ENCODE measurements at regions not wholly inside any gene's neighbourhood (a gene's known extent, or its start where the extent isn't known, plus 50 kb on each side); places are given as distances from the start of the nearest gene placed in this dataset.

DNA sequence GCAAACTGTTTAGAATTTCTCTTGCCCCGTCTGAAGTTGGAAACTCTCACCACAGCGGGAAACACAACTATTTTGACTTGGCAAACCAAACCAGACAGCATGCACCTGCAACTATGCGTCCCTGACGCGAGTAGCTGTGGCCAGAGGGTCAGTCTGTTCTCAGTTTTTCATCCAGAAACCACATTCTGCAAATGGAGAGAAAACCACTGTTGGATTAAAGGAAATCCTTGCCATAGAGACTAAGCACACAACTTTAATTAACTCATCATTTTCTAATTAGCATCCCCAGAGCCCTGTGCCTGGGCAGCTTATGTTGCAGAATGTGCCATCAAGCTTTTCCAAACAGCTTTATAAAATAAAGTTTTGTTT is 415.7 kb upstream of the TCF4 start:
- TF ChIP-seq, protein P1, sequence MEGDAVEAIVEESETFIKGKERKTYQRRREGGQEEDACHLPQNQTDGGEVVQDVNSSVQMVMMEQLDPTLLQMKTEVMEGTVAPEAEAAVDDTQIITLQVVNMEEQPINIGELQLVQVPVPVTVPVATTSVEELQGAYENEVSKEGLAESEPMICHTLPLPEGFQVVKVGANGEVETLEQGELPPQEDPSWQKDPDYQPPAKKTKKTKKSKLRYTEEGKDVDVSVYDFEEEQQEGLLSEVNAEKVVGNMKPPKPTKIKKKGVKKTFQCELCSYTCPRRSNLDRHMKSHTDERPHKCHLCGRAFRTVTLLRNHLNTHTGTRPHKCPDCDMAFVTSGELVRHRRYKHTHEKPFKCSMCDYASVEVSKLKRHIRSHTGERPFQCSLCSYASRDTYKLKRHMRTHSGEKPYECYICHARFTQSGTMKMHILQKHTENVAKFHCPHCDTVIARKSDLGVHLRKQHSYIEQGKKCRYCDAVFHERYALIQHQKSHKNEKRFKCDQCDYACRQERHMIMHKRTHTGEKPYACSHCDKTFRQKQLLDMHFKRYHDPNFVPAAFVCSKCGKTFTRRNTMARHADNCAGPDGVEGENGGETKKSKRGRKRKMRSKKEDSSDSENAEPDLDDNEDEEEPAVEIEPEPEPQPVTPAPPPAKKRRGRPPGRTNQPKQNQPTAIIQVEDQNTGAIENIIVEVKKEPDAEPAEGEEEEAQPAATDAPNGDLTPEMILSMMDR (IDR thresholded peaks at IDR 0.05): no peak
- no peak for TF ChIP-seq POLR2A (IDR thresholded peaks at IDR 0.05)
